Tibial nerve (tissue), 4 donors: ENCODE measurements at regions not wholly inside any gene's neighbourhood (a gene's known extent, or its start where the extent isn't known, plus 50 kb on each side); places are given as distances from the start of the nearest gene placed in this dataset.

Experiments
- DNase-seq, 2 donors: peaks; one replicate each; pipeline ENCODE4 v3.0.0-alpha.2; 2019; ENCODE audit warnings: low spot score in 2 of 2
- H3K27ac ChIP-seq, 4 donors: fragments of 200-600 bp; sonication (generic) in 3 of 4; one replicate each; pipeline ENCODE4 v1.5.1; 2017 to 2019; ENCODE audit warnings: mild to moderate bottlenecking in 1 of 4
- H3K27me3 ChIP-seq, 2 donors: fragments of 200-600 bp; sonication (generic) in 1 of 2; one replicate each; pipeline versions ENCODE4 v1.5.1 to v1.6.0; 2017 to 2019
- H3K36me3 ChIP-seq, 3 donors: fragments of 200-600 bp; sonication (generic); one replicate each; pipeline ENCODE4 v1.5.1; 2018 to 2019
- H3K4me1 ChIP-seq, 4 donors: fragments of 200-600 bp; sonication (generic) in 3 of 4; one replicate each; pipeline ENCODE4 v1.5.1; 2017 to 2019
- H3K4me3 ChIP-seq, 4 donors: fragments of 200-600 bp; sonication (generic) in 3 of 4; one replicate each; pipeline ENCODE4 v1.5.1; 2017 to 2019; ENCODE audit warnings: mild to moderate bottlenecking in 1 of 4, moderate library complexity in 1 of 4
- H3K9me3 ChIP-seq, 4 donors: fragments of 200-600 bp; sonication (generic) in 3 of 4; one replicate each; pipeline ENCODE4 v1.5.1; 2017 to 2019
- CTCF ChIP-seq, 5 experiments: fragments of 200-600 bp in 3 of 5; fragments of 450-650 bp in 2 of 5; sonication (generic) in 3 of 5; IDR thresholded peaks; one replicate each; pipeline ENCODE4 v1.5.1; 2016 to 2019; ENCODE audit warnings: antibody characterized with exemption in 5 of 5, mild to moderate bottlenecking in 3 of 5, moderate library complexity in 2 of 5
- EP300 ChIP-seq, 2 donors: sonication (generic); formaldehyde crosslinking; IDR thresholded peaks; one replicate each; pipeline ENCODE4 v1.6.1; 2017; ENCODE audit warnings: antibody characterized with exemption in 2 of 2, mild to moderate bottlenecking in 1 of 2
- POLR2A ChIP-seq, 2 donors: fragments of 450-650 bp; IDR thresholded peaks; one replicate each; pipeline ENCODE4 v1.6.1; 2017; ENCODE audit warnings: antibody characterized with exemption in 2 of 2, mild to moderate bottlenecking in 2 of 2, moderate library complexity in 2 of 2
- WGBS, 2 donors: methylation state at CpG; one replicate each; pipeline ENCODE4 v1.1.5; 2018; 5-methylcytosine and 5-hydroxymethylcytosine counted together

- WGBS, 2 donors = 17 to 18% methylated on average over 6 of the region's 6 CpGs
- H3K9me3 ChIP-seq = no peaks in the 10 kb centered on the region
- DNase-seq = peak; percentile 52 to 58
- peak overlapping the region; percentile 50 to 93 (median 76) for H3K27ac ChIP-seq
- H3K27me3 ChIP-seq = no peaks in the 10 kb centered on the region
- H3K4me1 ChIP-seq = peaks cover 0 to 65% (median 29%) of the 10 kb centered on the region in 4 donors
- no peaks in the 10 kb centered on the region for H3K36me3 ChIP-seq
- TF ChIP-seq POLR2A (IDR thresholded peaks at IDR 0.05) = no peak
- TF ChIP-seq EP300 (IDR thresholded peaks at IDR 0.05) = peak; percentile 43 to 93
- H3K4me3 ChIP-seq = peak overlapping the region in 3 of 4 donors; percentile 1 to 31 (median 13)
Measured at GRCh38 chr5:57692582-57693487, 210.2 kb upstream of the ACTBL2 start.

- TF ChIP-seq CTCF (IDR thresholded peaks at IDR 0.05) (no peak), EP300 (IDR thresholded peaks at IDR 0.05) (no peak), POLR2A (IDR thresholded peaks at IDR 0.05) (no peak)
- no peaks in the 10 kb centered on the region for H3K27me3 ChIP-seq
- H3K4me1 ChIP-seq = peaks cover 0 to 44% (median 19%) of the 10 kb centered on the region in 4 donors
- no peak overlapping the region for H3K4me3 ChIP-seq
- H3K36me3 ChIP-seq = no peaks in the 10 kb centered on the region
- 94 to 99% methylated on average over 2 of the region's 2 CpGs for WGBS, 2 donors
- H3K27ac ChIP-seq = peak overlapping the region in 2 of 4 donors; percentile 85 to 93
- no peak for DNase-seq
- no peaks in the 10 kb centered on the region for H3K9me3 ChIP-seq
Measured at GRCh38 chr5:57690724-57691123, 208.1 kb upstream of the ACTBL2 start.

GRCh38 chr5:57687596-57687995 lies 205.0 kb upstream of the ACTBL2 start:
- Histone ChIP-seq H3K4me3 (no peak overlapping the region), H3K36me3 (no peaks in the 10 kb centered on the region), H3K27ac (no peak overlapping the region), H3K27me3 (no peaks in the 10 kb centered on the region), H3K9me3 (no peaks in the 10 kb centered on the region), H3K4me1 (peaks cover 0 to 17% (median 3%) of the 10 kb centered on the region in 4 donors)
- TF ChIP-seq POLR2A (IDR thresholded peaks at IDR 0.05) = no peak
- TF ChIP-seq CTCF (IDR thresholded peaks at IDR 0.05) = no peak
- no peak for TF ChIP-seq EP300 (IDR thresholded peaks at IDR 0.05)
- 88 to 89% methylated on average over 3 of the region's 3 CpGs for WGBS, 2 donors
- DNase-seq = no peak

- Histone ChIP-seq H3K36me3 (no peaks in the 10 kb centered on the region), H3K4me3 (no peak overlapping the region), H3K27me3 (no peaks in the 10 kb centered on the region), H3K27ac (no peak overlapping the region), H3K9me3 (no peaks in the 10 kb centered on the region), H3K4me1 (peaks cover 0 to 3% (median 0%) of the 10 kb centered on the region in 4 donors)
- WGBS, 2 donors = 87 to 89% methylated on average over 3 of the region's 3 CpGs
- TF ChIP-seq CTCF (IDR thresholded peaks at IDR 0.05) (no peak), EP300 (IDR thresholded peaks at IDR 0.05) (no peak), POLR2A (IDR thresholded peaks at IDR 0.05) (no peak)
- DNase-seq = no peak
Measured at GRCh38 chr5:57685516-57686255, 203.1 kb upstream of the ACTBL2 start.

- Histone ChIP-seq H3K9me3 (no peaks in the 10 kb centered on the region), H3K4me3 (no peak overlapping the region), H3K4me1 (peaks cover 0 to 3% (median 0%) of the 10 kb centered on the region in 4 donors), H3K36me3 (no peaks in the 10 kb centered on the region), H3K27ac (no peak overlapping the region), H3K27me3 (no peaks in the 10 kb centered on the region)
- no peak for DNase-seq
- TF ChIP-seq EP300 (IDR thresholded peaks at IDR 0.05) (no peak), CTCF (IDR thresholded peaks at IDR 0.05) (no peak), POLR2A (IDR thresholded peaks at IDR 0.05) (no peak)
- WGBS, 2 donors = 73 to 85% methylated on average over 1 of the region's 1 CpG
Measured at GRCh38 chr5:57684299-57684702, 201.7 kb upstream of the ACTBL2 start.
